ENCODE measurements at regions not wholly inside any gene's neighbourhood (a gene's known extent, or its start where the extent isn't known, plus 50 kb on each side); places are given as distances from the start of the nearest gene placed in this dataset.

DNA sequence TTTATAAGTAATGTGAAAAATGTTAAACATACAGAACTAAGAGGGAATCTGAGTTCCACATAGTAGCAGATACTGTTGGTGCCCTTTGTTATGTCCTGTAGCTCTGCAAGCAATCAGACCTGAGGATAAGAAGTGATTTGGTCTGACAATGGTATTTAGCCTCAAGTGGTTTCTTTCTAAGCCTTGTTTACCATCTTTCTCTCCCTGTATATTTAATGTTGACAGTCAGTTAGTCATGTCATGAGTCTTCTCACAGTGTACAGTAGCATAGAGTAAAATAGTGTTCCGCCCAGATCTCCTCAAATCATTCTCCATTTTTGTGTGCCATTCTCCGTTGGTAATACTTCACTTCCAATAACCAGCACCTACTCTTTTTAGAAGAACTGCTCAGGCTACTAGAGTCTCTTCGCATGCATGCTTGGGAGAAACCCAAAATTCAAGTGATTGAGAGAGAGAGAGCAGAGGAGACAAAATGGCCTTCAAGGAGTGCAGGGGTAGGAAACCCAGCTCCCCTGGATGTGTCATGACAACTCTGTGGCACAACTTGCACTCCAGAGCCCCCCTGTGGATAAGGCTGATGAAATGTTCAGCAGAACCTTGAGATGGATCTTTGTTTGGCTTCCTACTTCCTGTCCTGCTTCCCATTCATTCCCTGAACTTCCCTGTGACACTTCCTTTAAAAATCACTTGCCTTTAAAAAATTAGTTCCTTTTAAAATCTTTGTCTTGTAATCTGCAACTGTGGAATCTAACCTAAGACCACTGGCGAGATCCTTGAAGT is 129.2 kb upstream of the FST start:
- TF ChIP-seq, protein P1, sequence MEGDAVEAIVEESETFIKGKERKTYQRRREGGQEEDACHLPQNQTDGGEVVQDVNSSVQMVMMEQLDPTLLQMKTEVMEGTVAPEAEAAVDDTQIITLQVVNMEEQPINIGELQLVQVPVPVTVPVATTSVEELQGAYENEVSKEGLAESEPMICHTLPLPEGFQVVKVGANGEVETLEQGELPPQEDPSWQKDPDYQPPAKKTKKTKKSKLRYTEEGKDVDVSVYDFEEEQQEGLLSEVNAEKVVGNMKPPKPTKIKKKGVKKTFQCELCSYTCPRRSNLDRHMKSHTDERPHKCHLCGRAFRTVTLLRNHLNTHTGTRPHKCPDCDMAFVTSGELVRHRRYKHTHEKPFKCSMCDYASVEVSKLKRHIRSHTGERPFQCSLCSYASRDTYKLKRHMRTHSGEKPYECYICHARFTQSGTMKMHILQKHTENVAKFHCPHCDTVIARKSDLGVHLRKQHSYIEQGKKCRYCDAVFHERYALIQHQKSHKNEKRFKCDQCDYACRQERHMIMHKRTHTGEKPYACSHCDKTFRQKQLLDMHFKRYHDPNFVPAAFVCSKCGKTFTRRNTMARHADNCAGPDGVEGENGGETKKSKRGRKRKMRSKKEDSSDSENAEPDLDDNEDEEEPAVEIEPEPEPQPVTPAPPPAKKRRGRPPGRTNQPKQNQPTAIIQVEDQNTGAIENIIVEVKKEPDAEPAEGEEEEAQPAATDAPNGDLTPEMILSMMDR (IDR thresholded peaks at IDR 0.05): no peak
- TF ChIP-seq POLR2A (IDR thresholded peaks at IDR 0.05): no peak
